Fibroblast of the aortic adventitia (primary cell): ENCODE measurements at regions not wholly inside any gene's neighbourhood (a gene's known extent, or its start where the extent isn't known, plus 50 kb on each side); places are given as distances from the start of the nearest gene placed in this dataset.
A peak's percentile ranks its signal among the peaks of the same experiment; 100 is the strongest.

Experiments
- DNase-seq: peaks from one replicate; pipeline ENCODE4 v3.0.0-alpha.2; 2010; ENCODE audit warnings: low read depth
- H3K4me3 ChIP-seq: 2 replicates; pipeline ENCODE4 v1.5.1; 2011; ENCODE audit warnings: low read depth, mild to moderate bottlenecking, control low read depth, low read length, moderate library complexity
- TF ChIP-seq, protein P1 (sequence below): IDR thresholded peaks from 2 replicates; pipeline ENCODE4 v1.5.1; 2011; ENCODE audit warnings: mild to moderate bottlenecking, low read length, control low read depth, inconsistent platforms; ENCODE audit not compliant: insufficient read depth

DNA sequence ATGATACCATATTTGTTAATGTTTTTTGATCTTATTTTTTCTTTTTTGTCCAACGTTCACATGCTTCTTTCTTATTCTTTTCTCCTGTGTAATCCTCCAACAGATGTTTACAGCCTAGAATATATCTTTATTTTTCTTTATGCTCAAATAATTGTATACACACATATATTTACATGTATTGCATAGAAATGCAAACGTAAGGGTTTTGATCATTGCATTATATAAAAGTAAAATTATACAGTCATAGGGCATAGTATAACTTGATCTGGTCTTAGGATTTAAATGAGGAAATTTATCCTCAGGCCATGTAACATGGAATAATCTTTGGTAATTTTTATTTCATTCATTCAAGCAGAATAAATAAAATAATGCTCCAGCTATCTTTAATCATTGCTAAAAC lies 84.9 kb upstream of the EEF1E1 start:
- H3K4me3 ChIP-seq = no peak overlapping the region
- TF ChIP-seq, protein P1, sequence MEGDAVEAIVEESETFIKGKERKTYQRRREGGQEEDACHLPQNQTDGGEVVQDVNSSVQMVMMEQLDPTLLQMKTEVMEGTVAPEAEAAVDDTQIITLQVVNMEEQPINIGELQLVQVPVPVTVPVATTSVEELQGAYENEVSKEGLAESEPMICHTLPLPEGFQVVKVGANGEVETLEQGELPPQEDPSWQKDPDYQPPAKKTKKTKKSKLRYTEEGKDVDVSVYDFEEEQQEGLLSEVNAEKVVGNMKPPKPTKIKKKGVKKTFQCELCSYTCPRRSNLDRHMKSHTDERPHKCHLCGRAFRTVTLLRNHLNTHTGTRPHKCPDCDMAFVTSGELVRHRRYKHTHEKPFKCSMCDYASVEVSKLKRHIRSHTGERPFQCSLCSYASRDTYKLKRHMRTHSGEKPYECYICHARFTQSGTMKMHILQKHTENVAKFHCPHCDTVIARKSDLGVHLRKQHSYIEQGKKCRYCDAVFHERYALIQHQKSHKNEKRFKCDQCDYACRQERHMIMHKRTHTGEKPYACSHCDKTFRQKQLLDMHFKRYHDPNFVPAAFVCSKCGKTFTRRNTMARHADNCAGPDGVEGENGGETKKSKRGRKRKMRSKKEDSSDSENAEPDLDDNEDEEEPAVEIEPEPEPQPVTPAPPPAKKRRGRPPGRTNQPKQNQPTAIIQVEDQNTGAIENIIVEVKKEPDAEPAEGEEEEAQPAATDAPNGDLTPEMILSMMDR = no peak
- DNase-seq = no peak

DNA sequence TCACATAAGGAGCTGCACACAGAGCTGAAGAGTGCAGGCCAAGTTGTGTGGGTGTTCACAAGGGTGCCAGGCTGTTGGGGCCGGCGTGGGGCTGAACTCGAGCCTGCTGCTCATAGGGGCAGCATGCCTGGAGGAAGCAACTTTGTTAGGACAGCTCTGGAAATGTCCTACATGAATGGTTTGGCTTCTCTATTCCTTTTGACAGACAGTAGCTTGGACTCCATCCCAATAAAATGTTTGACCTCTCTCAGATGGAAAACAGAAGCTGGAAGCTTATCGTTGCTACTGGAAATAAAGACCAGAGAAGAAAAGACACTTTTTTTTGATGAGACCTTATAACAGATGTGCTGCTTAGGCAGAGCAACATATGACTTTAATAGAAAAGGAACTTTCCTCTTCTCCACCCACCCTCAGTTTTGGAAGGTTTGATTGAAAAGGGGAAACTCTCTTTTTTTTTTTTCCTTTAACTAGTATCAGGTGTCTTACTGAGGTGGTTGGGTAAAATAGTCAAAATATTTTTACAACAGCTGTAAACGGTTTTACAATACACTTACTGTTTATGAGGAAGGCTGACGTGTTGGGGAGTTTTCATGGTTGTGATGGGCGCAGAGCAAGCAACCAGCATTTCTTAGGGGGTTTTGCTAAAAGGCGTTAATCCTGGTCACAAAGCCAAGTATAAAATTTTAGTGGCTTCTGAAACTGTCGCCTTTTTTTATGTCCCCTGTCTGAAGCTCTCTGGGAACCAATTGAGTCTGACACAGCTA lies 80.7 kb upstream of the EEF1E1 start:
- TF ChIP-seq, protein P1 = no peak
- DNase-seq = peak; percentile 42
- H3K4me3 ChIP-seq = no peak overlapping the region

DNA sequence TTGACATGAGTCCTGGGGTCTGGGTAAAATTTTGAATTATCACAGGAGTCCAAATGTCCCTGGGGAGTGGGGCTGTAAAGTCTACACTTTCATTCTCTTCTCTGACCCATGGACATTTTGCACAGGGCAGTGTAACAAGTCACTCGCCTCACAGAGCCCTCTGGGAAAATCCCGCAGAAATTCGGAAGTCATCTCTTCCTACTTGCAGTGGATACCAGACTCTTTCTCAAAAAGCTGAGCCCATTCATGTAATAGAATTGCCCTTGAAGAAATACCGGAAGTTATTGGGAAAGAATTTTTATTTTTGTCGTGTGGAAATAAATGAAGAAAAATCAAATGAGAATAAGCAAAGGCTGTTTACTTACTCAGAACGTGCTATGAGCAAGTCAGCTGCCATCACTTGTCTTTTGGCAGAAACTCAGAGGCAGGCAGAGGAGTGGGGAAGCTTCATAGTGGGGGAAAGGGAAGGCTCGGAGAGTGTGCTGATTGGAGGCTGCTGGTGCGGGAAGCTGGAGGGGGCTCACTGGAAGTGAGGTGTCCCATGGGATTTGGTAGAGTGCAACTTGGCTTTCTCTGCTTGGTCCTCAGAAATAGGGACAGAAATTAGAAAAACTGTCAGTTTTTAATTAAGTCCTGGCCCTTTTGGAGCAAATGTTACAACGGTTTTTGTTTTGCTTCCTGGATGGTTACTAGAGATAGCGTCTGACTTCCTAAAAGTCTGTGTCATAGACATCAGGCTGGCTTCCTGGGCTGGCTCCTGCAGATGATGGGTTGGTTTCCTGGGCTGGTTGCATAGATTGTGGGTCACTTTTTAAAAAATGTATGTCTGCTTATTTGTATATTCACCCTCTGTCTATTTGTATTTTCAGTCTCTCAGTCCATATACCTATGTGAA lies 79.8 kb upstream of the EEF1E1 start:
- H3K4me3 ChIP-seq = no peak overlapping the region
- DNase-seq = peak; percentile 21
- TF ChIP-seq, protein P1 = no peak

DNA sequence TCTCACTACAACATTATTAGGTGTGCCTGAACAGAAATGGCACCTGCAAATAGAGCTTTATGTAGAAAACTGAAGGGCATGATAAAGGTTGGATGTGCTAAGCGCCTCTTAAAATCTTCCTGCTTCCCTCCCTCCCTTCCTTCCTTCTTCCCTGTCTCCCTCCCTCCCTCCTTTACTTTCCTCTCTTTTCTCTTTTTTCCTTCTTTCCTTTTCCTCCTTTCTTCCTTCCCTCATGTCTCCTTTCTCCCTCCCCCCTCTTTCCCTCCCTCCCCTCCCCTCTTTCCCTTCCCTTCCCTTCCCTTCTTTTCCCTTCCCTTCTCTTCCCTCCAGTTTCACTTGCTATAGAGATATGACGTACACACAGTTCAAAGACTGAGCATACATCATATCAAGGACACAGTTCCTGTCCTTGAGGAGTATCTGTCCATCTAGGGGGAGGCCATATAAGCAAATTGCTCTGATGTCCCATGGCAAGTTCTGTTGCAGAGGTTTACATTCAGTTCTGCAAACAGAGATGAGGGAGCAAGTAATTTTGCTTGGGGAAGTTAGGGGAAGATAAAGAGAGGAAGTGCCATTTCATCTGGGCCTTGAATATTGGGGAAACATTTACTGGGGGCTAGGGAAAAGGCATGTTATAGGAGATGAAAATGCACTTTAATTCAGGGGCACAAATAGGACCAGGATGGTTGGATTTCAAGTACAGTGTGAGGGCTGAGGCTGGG lies 79.0 kb upstream of the EEF1E1 start:
- no peak for DNase-seq
- TF ChIP-seq, protein P1 = no peak
- no peak overlapping the region for H3K4me3 ChIP-seq

DNA sequence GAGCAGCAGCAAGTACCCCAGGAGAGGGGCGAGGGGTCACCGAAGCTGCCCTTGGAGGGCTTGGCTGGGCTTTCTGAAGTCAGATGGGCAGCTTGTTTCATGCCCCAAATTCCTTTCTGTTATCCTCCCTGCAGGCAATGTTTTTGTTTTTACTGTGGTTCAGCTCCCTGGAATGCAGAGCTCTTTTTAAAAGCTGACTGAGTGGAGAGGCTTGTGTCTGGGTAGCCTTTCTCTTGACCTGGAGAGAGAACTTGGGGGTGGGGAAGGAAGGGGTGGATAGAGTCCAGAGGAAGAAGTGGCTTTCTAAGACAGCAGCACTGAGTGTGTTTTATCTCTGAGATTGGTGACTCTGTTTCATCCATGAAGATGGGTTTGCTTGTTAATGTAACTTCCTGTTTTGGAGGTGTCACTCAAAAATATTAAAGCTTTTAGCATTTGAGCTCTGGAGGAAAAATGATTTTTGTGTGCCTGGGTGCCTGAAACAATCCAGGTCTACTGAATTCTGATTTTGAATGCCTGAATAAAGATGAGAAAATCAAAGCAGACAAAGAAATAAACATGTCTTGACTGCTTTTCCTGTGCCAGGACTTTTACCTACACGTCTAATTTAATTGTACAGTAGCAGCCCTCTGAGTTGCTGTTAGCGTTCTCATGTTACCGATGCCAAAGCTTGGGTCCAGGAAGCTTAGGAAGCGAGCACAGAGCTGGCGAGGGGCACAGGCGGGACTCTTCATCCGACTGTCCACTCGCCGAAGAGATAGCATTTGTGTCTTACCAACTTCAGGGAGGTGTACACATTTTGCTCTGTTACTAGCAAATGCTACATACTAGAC lies 78.2 kb upstream of the EEF1E1 start:
- H3K4me3 ChIP-seq = no peak overlapping the region
- peak; percentile 78 for DNase-seq
- TF ChIP-seq, protein P1 = no peak

DNA sequence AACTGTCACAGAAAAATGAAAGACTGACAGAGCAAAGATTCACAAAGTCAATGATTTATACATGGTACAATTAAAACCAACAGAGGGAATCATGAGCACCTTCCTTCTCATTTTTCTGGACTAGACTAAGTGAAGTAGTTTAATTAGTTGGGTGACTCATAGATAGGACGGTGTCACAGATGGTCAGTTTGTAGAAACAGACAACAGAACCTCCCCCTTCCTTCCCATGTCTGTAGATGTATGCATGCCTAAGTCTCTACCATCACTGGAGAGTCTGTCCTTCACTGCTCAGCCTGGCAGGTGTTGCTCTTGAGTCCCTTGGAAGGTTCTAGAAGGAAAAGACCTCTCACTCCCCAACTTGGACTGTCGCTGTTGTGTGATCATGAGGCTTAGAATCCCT lies 75.4 kb upstream of the EEF1E1 start:
- no peak for DNase-seq
- H3K4me3 ChIP-seq = no peak overlapping the region
- TF ChIP-seq, protein P1 = no peak
